ENCODE measurements at regions not wholly inside any gene's neighbourhood (a gene's known extent, or its start where the extent isn't known, plus 50 kb on each side); places are given as distances from the start of the nearest gene placed in this dataset.

GRCh38 chr6:81071121-81071520 is 681.4 kb downstream of the TENT5A start:
- RAD21 ChIA-PET (ENCODE audit: unreplicated experiment), result no interaction called here

More at GRCh38 chr6:81071121-81071520, 681.4 kb downstream of the TENT5A start:
- TF ChIP-seq ZNF384 (IDR thresholded peaks at IDR 0.05; ENCODE audit: borderline replicate concordance, low read depth, low read length), result no peak
- TF ChIP-seq CBX5 (IDR thresholded peaks at IDR 0.05; ENCODE audit: low read depth), result no peak
- TF ChIP-seq SMAD1 (IDR thresholded peaks at IDR 0.05; ENCODE audit: low read depth, partially characterized antibody), result no peak
- TF ChIP-seq PAX5 (IDR thresholded peaks at IDR 0.05; ENCODE audit: borderline replicate concordance, low read depth, low read length), result no peak
- TF ChIP-seq RAD51 (IDR thresholded peaks at IDR 0.05), result no peak
- no peak for TF ChIP-seq HDAC2 (IDR thresholded peaks at IDR 0.05)
- no peak for TF ChIP-seq SUZ12 (IDR thresholded peaks at IDR 0.05; ENCODE audit: unreplicated experiment)
- TF ChIP-seq CUX1 (IDR thresholded peaks at IDR 0.05; ENCODE audit: insufficient replicate concordance, low read depth, low read length), result no peak
- no peak for TF ChIP-seq ZNF687 (IDR thresholded peaks at IDR 0.05)
- no peak for TF ChIP-seq NFIC (IDR thresholded peaks at IDR 0.05; ENCODE audit: low read depth, low read length)
- TF ChIP-seq ZNF207 (IDR thresholded peaks at IDR 0.05; ENCODE audit: borderline replicate concordance), result no peak
- TF ChIP-seq SP1 (IDR thresholded peaks at IDR 0.05; ENCODE audit: low read depth, low read length), result no peak
- TF ChIP-seq BCL3 (IDR thresholded peaks at IDR 0.05; ENCODE audit: borderline replicate concordance, insufficient read depth, low read depth, low read length, poor library complexity, severe bottlenecking), result no peak
- no peak for TF ChIP-seq CREM (IDR thresholded peaks at IDR 0.05; ENCODE audit: low read depth)
- no peak for TF ChIP-seq EZH2 (IDR thresholded peaks at IDR 0.05; ENCODE audit: borderline replicate concordance, control insufficient read depth, low read depth, low read length)
- FAIRE-seq, result no peak
- no peaks in the 10 kb centered on the region for H3K36me3 ChIP-seq (ENCODE audit: control insufficient read depth in 2 of 2, insufficient read depth in 2 of 2, low read length in 1 of 2)
- ChIA-PET SMC1A (ENCODE audit: uncharacterized antibody, unreplicated experiment) (no interaction called here), POLR2A (no interaction called here), CTCF (no interaction called here)
- no peaks in the 10 kb centered on the region for H3K27me3 ChIP-seq (replicated peaks in 1 of 2; ENCODE audit: control insufficient read depth in 2 of 2, insufficient read depth in 2 of 2, low read length in 1 of 2)
- H3K4me1 ChIP-seq (ENCODE audit: control insufficient read depth, insufficient read depth, low read length), result no peaks in the 10 kb centered on the region
- no peaks in the 10 kb centered on the region for H4K20me1 ChIP-seq (ENCODE audit: control insufficient read depth, insufficient read depth)
- H2AFZ ChIP-seq (ENCODE audit: control insufficient read depth, low read depth, low read length), result no peak overlapping the region
- no peak overlapping the region for H3K27ac ChIP-seq (ENCODE audit: control insufficient read depth, insufficient read depth)
- no peaks in the 10 kb centered on the region for H3K79me2 ChIP-seq (ENCODE audit: control insufficient read depth, insufficient read depth, low read length)
- BruUV-seq (replicated peaks), result no TSS peak
- no peaks in the 10 kb centered on the region for H3K9me3 ChIP-seq (replicated peaks; ENCODE audit: control insufficient read depth, insufficient read depth, low read length)
- H3K4me2 ChIP-seq (ENCODE audit: control insufficient read depth, insufficient read depth), result no peak overlapping the region
- ATAC-seq, result no peak
- in situ Hi-C loops (cut with MboI), result no loop called here
- WGBS (ENCODE audit: insufficient coverage, insufficient replicate concordance, low lambda C conversion rate, missing lambda C conversion rate), result 0% methylated on average over 1 of the region's 1 CpG
- no peak overlapping the region for H3K9ac ChIP-seq (ENCODE audit: control insufficient read depth, insufficient read depth, low read length)
- no peak for DNase-seq (ENCODE audit: low read depth, low spot score)
- no peak overlapping the region for H3K4me3 ChIP-seq
- intact Hi-C loops (cut with micrococcal nuclease; ENCODE audit: unreplicated experiment), result no loop called here
